ENCODE measurements at regions not wholly inside any gene's neighbourhood (a gene's known extent, or its start where the extent isn't known, plus 50 kb on each side); places are given as distances from the start of the nearest gene placed in this dataset.

GRCh38 chr3:30513374-30514152, 92.8 kb upstream of the TGFBR2 start:
- no peak for DNase-seq (ENCODE audit: low read depth in 1 of 2, low spot score in 1 of 2)
- TF ChIP-seq CTCF (IDR thresholded peaks at IDR 0.05; ENCODE audit: low read depth, low read length), result no peak
- Histone ChIP-seq H3K27ac (no peak overlapping the region), H3K27me3 (no peaks in the 10 kb centered on the region), H3K4me1 (ENCODE audit: low read depth) (no peaks in the 10 kb centered on the region), H3K4me3 (no peak overlapping the region), H3K36me3 (no peaks in the 10 kb centered on the region), H3K9me3 (ENCODE audit: low read depth) (no peaks in the 10 kb centered on the region)

- Histone ChIP-seq H3K27ac (no peak overlapping the region), H3K4me3 (no peak overlapping the region), H3K4me1 (ENCODE audit: low read depth) (no peaks in the 10 kb centered on the region), H3K36me3 (no peaks in the 10 kb centered on the region), H3K9me3 (ENCODE audit: low read depth) (no peaks in the 10 kb centered on the region), H3K27me3 (no peaks in the 10 kb centered on the region)
- TF ChIP-seq CTCF (IDR thresholded peaks at IDR 0.05; ENCODE audit: low read depth, low read length), result no peak
- peak in 1 of 2 donors; percentile 31 for DNase-seq (ENCODE audit: low read depth in 1 of 2, low spot score in 1 of 2)
These were observed 90.2 kb upstream of the TGFBR2 start for GRCh38 chr3:30516238-30516637.

GRCh38 chr3:30518181-30518864, 88.1 kb upstream of the TGFBR2 start:
- Histone ChIP-seq H3K9me3 (ENCODE audit: low read depth) (no peaks in the 10 kb centered on the region), H3K36me3 (no peaks in the 10 kb centered on the region), H3K4me1 (ENCODE audit: low read depth) (no peaks in the 10 kb centered on the region), H3K4me3 (no peak overlapping the region), H3K27me3 (peaks cover 3% of the 10 kb centered on the region), H3K27ac (no peak overlapping the region)
- TF ChIP-seq CTCF (IDR thresholded peaks at IDR 0.05; ENCODE audit: low read depth, low read length), result peak; percentile 41
- peak in 1 of 2 donors; percentile 93 for DNase-seq (ENCODE audit: low read depth in 1 of 2, low spot score in 1 of 2)

GRCh38 chr3:30518872-30519271, 87.5 kb upstream of the TGFBR2 start:
- DNase-seq (ENCODE audit: low read depth in 1 of 2, low spot score in 1 of 2), result peak in 1 of 2 donors; percentile 51
- TF ChIP-seq CTCF (IDR thresholded peaks at IDR 0.05; ENCODE audit: low read depth, low read length), result no peak
- H3K36me3 ChIP-seq, result no peaks in the 10 kb centered on the region
- H3K4me1 ChIP-seq (ENCODE audit: low read depth), result no peaks in the 10 kb centered on the region
- no peaks in the 10 kb centered on the region for H3K9me3 ChIP-seq (ENCODE audit: low read depth)
- H3K4me3 ChIP-seq, result no peak overlapping the region
- H3K27me3 ChIP-seq, result peaks cover 3% of the 10 kb centered on the region
- no peak overlapping the region for H3K27ac ChIP-seq

- Histone ChIP-seq H3K9me3 (ENCODE audit: low read depth) (no peaks in the 10 kb centered on the region), H3K27me3 (peaks cover 3% of the 10 kb centered on the region), H3K27ac (no peak overlapping the region), H3K4me1 (ENCODE audit: low read depth) (no peaks in the 10 kb centered on the region), H3K4me3 (no peak overlapping the region), H3K36me3 (no peaks in the 10 kb centered on the region)
- no peak for TF ChIP-seq CTCF (IDR thresholded peaks at IDR 0.05; ENCODE audit: low read depth, low read length)
- peak in 1 of 2 donors; percentile 36 for DNase-seq (ENCODE audit: low read depth in 1 of 2, low spot score in 1 of 2)
These were observed 85.7 kb upstream of the TGFBR2 start for GRCh38 chr3:30520699-30521098.

All from cardiac muscle cell (in vitro differentiated cells and primary cell).